Heart left ventricle (tissue), 13 donors: ENCODE measurements at regions not wholly inside any gene's neighbourhood (a gene's known extent, or its start where the extent isn't known, plus 50 kb on each side); places are given as distances from the start of the nearest gene placed in this dataset.

Experiments used
- CTCF ChIP-seq, 12 donors: fragments of 200-600 bp; sonication (generic) in 4 of 12; IDR thresholded peaks; one replicate each; pipeline versions ENCODE4 v1.5.0 to v1.8.0; 2018 to 2022; ENCODE audit warnings: antibody characterized with exemption in 12 of 12, mild to moderate bottlenecking in 5 of 12
- POLR2A ChIP-seq, 2 donors: fragments of 450-650 bp; IDR thresholded peaks; one replicate each; pipeline ENCODE4 v1.6.1; 2017; ENCODE audit warnings: antibody characterized with exemption in 2 of 2, mild to moderate bottlenecking in 2 of 2, moderate library complexity in 2 of 2
- donor health status: ischemic (EF 13 %, LVEDD 7.1; RV severe dilation, severe dysfunction).
- donor health status: DM: no; HTN: yes; CAD: no.
- donor health status: DM: no; HTN: no; CAD: no.
- donor health status: ischemic (EF 25% LVEDD 6.9; RV normal size, moderate dysfunction).
- donor health status: ischemic (EF 25% LVEDD 5.7; RV mildly dilated, moderate dysfunction).
- donor health status: ischemic (EF 35%, LVEDD 5.7; RV mildly dilated, moderate dysfunction).
- donor health status: nonischemic (EF 11% LVEDD 7.7; RV severe dilation, severe dysfunction).
- donor health status: DM: yes; HTN: yes; CAD: no.
- donor health status: PGD.
- donor health status: ischemic (EF 29% LVEDD 5.4; RV normal size, mild dysfunction).
- donor health status: nonischemic (EF 23%, LVEDD 6.1; RV moderate dilation, normal function).

GRCh38 chr11:70705930-70706329 lies 307.6 kb downstream of the CTTN start:
- TF ChIP-seq CTCF (IDR thresholded peaks at IDR 0.05) (no peak), POLR2A (IDR thresholded peaks at IDR 0.05) (no peak)
